A549 (cell line): ENCODE measurements at regions not wholly inside any gene's neighbourhood (a gene's known extent, or its start where the extent isn't known, plus 50 kb on each side); places are given as distances from the start of the nearest gene placed in this dataset.

Experiments used
- CTCF ChIP-seq: fragments of >200 bp; sonication (Bioruptor Twin); formaldehyde crosslinking; IDR thresholded peaks from 3 replicates; pipeline ENCODE4 v1.5.1; 2016
- EP300 ChIP-seq, 2 experiments: fragments of >200 bp; sonication (Bioruptor Twin); formaldehyde crosslinking; IDR thresholded peaks; 2 replicates in 1 of 2; 3 replicates in 1 of 2; pipeline ENCODE4 v1.6.1; 2016 to 2017
- GATA3 ChIP-seq: IDR thresholded peaks from 2 replicates; pipeline ENCODE4 v1.6.1; 2012; ENCODE audit warnings: borderline replicate concordance
- POLR2A ChIP-seq: IDR thresholded peaks from 2 replicates; pipeline ENCODE4 v1.6.1; 2012; ENCODE audit warnings: mild to moderate bottlenecking, low read length
- RAD21 ChIP-seq, 2 experiments: fragments of >200 bp in 1 of 2; sonication (Bioruptor Twin) in 1 of 2; formaldehyde crosslinking in 1 of 2; IDR thresholded peaks in 1 of 2; conservative IDR thresholded peaks in 1 of 2; 2 replicates in 1 of 2; 3 replicates in 1 of 2; pipeline ENCODE4 v1.6.1; 2012 to 2018; ENCODE audit warnings: inconsistent platforms in 1 of 2
- ZFP36 ChIP-seq: fragments of 450-650 bp; IDR thresholded peaks from 2 replicates; pipeline ENCODE4 v1.6.1; 2014; ENCODE audit warnings: borderline replicate concordance; ENCODE audit not compliant: partially characterized antibody

- TF ChIP-seq CTCF = no peak
- TF ChIP-seq RAD21 (conservative IDR thresholded peaks at IDR 0.05 in 1 of 2, IDR thresholded peaks at IDR 0.05 in 1 of 2) = no peak
- TF ChIP-seq ZFP36 = no peak
- TF ChIP-seq GATA3 = no peak
- no peak for TF ChIP-seq EP300 (IDR thresholded peaks at IDR 0.05)
- no peak for TF ChIP-seq POLR2A
These were observed 266.4 kb downstream of the ANAPC1 start for GRCh38 chr2:111617299-111618225.
